ENCODE measurements at regions not wholly inside any gene's neighbourhood (a gene's known extent, or its start where the extent isn't known, plus 50 kb on each side); places are given as distances from the start of the nearest gene placed in this dataset.

GRCh38 chr2:142190805-142191204 is 60.0 kb upstream of the LRP1B start:
- Histone ChIP-seq H3K4me2 (ENCODE audit: insufficient read depth, low read length) (no peak overlapping the region), H3K79me2 (ENCODE audit: insufficient read depth, low read length) (no peaks in the 10 kb centered on the region), H3K4me1 (ENCODE audit: insufficient read depth, low read length) (no peaks in the 10 kb centered on the region), H3K27me3 (ENCODE audit: insufficient read depth, low read length) (no peaks in the 10 kb centered on the region), H3K9me3 (ENCODE audit: low read depth, low read length) (no peaks in the 10 kb centered on the region), H3K27ac (ENCODE audit: low read depth, low read length) (no peak overlapping the region), H2AFZ (ENCODE audit: low read length) (no peak overlapping the region), H3K4me3 (ENCODE audit: insufficient read depth, low read length) (no peak overlapping the region), H4K20me1 (ENCODE audit: insufficient read depth, low read length) (no peaks in the 10 kb centered on the region), H3K36me3 (ENCODE audit: insufficient read depth, low read length) (no peaks in the 10 kb centered on the region)
- DNase-seq (ENCODE audit: insufficient read length, low spot score, missing footprints): no peak
- no peak for TF ChIP-seq CTCF (IDR thresholded peaks at IDR 0.05; ENCODE audit: extremely low read depth, low read depth, low read length)

GRCh38 chr2:142189501-142189900 is 58.7 kb upstream of the LRP1B start:
- no peak for DNase-seq (ENCODE audit: insufficient read length, low spot score, missing footprints)
- no peaks in the 10 kb centered on the region for H3K36me3 ChIP-seq (ENCODE audit: insufficient read depth, low read length)
- H3K4me2 ChIP-seq (ENCODE audit: insufficient read depth, low read length): no peak overlapping the region
- no peak overlapping the region for H2AFZ ChIP-seq (ENCODE audit: low read length)
- no peak overlapping the region for H3K27ac ChIP-seq (ENCODE audit: low read depth, low read length)
- no peaks in the 10 kb centered on the region for H4K20me1 ChIP-seq (ENCODE audit: insufficient read depth, low read length)
- no peak overlapping the region for H3K4me3 ChIP-seq (ENCODE audit: insufficient read depth, low read length)
- no peak for TF ChIP-seq CTCF (IDR thresholded peaks at IDR 0.05; ENCODE audit: extremely low read depth, low read depth, low read length)
- H3K27me3 ChIP-seq (ENCODE audit: insufficient read depth, low read length): no peaks in the 10 kb centered on the region
- H3K9me3 ChIP-seq (ENCODE audit: low read depth, low read length): no peaks in the 10 kb centered on the region
- H3K4me1 ChIP-seq (ENCODE audit: insufficient read depth, low read length): no peaks in the 10 kb centered on the region
- no peaks in the 10 kb centered on the region for H3K79me2 ChIP-seq (ENCODE audit: insufficient read depth, low read length)

- Histone ChIP-seq H3K27ac (ENCODE audit: low read depth, low read length) (no peak overlapping the region), H3K79me2 (ENCODE audit: insufficient read depth, low read length) (no peaks in the 10 kb centered on the region), H4K20me1 (ENCODE audit: insufficient read depth, low read length) (no peaks in the 10 kb centered on the region), H3K4me2 (ENCODE audit: insufficient read depth, low read length) (no peak overlapping the region), H2AFZ (ENCODE audit: low read length) (no peak overlapping the region), H3K4me1 (ENCODE audit: insufficient read depth, low read length) (no peaks in the 10 kb centered on the region), H3K27me3 (ENCODE audit: insufficient read depth, low read length) (no peaks in the 10 kb centered on the region), H3K36me3 (ENCODE audit: insufficient read depth, low read length) (no peaks in the 10 kb centered on the region), H3K9me3 (ENCODE audit: low read depth, low read length) (no peaks in the 10 kb centered on the region), H3K4me3 (ENCODE audit: insufficient read depth, low read length) (no peak overlapping the region)
- no peak for TF ChIP-seq CTCF (IDR thresholded peaks at IDR 0.05; ENCODE audit: extremely low read depth, low read depth, low read length)
- DNase-seq (ENCODE audit: insufficient read length, low spot score, missing footprints): no peak
These were observed 57.7 kb upstream of the LRP1B start for GRCh38 chr2:142188562-142188961.

- Histone ChIP-seq H3K27ac (ENCODE audit: low read depth, low read length) (no peak overlapping the region), H3K4me3 (ENCODE audit: insufficient read depth, low read length) (no peak overlapping the region), H3K36me3 (ENCODE audit: insufficient read depth, low read length) (no peaks in the 10 kb centered on the region), H3K4me2 (ENCODE audit: insufficient read depth, low read length) (no peak overlapping the region), H2AFZ (ENCODE audit: low read length) (no peak overlapping the region), H3K9me3 (ENCODE audit: low read depth, low read length) (no peaks in the 10 kb centered on the region), H3K79me2 (ENCODE audit: insufficient read depth, low read length) (no peaks in the 10 kb centered on the region), H3K4me1 (ENCODE audit: insufficient read depth, low read length) (no peaks in the 10 kb centered on the region), H4K20me1 (ENCODE audit: insufficient read depth, low read length) (no peaks in the 10 kb centered on the region), H3K27me3 (ENCODE audit: insufficient read depth, low read length) (no peaks in the 10 kb centered on the region)
- DNase-seq (ENCODE audit: insufficient read length, low spot score, missing footprints): no peak
- TF ChIP-seq CTCF (IDR thresholded peaks at IDR 0.05; ENCODE audit: extremely low read depth, low read depth, low read length): no peak
These were observed 50.2 kb upstream of the LRP1B start for GRCh38 chr2:142180820-142181533.

Data from osteoblast (primary cell).